HEK293T (cell line): ENCODE measurements at regions not wholly inside any gene's neighbourhood (a gene's known extent, or its start where the extent isn't known, plus 50 kb on each side); places are given as distances from the start of the nearest gene placed in this dataset.

ENCODE experiments used
- ARNT ChIP-seq: fragments of 450-650 bp; IDR thresholded peaks from 2 replicates; pipeline ENCODE4 v1.6.1; 2017; ENCODE audit warnings: mild to moderate bottlenecking
- ELF4 ChIP-seq: fragments of 450-650 bp; IDR thresholded peaks from 2 replicates; pipeline ENCODE4 v1.6.1; 2017; ENCODE audit warnings: antibody characterized with exemption
- LEF1 ChIP-seq: fragments of 450-650 bp; IDR thresholded peaks from 2 replicates; pipeline ENCODE4 v1.6.1; 2017; ENCODE audit warnings: mild to moderate bottlenecking, borderline replicate concordance
- SP1 ChIP-seq: fragments of 450-650 bp; IDR thresholded peaks from 2 replicates; pipeline ENCODE4 v1.6.1; 2017

GRCh38 chr6:14693301-14694192 is 552.3 kb upstream of the JARID2 start:
- TF ChIP-seq ARNT (no peak), LEF1 (no peak), SP1 (no peak), ELF4 (no peak)
